ENCODE measurements at regions not wholly inside any gene's neighbourhood (a gene's known extent, or its start where the extent isn't known, plus 50 kb on each side); places are given as distances from the start of the nearest gene placed in this dataset.

GRCh38 chr6:12610862-12611261, 105.7 kb upstream of the PHACTR1 start:
- no peak for TF ChIP-seq CTCF (IDR thresholded peaks at IDR 0.05; ENCODE audit: extremely low read depth, missing control alignments)
- DNase-seq (ENCODE audit: low spot score): no peak

GRCh38 chr6:12613811-12614210, 102.8 kb upstream of the PHACTR1 start:
- DNase-seq (ENCODE audit: low spot score): no peak
- TF ChIP-seq CTCF (IDR thresholded peaks at IDR 0.05; ENCODE audit: extremely low read depth, missing control alignments): no peak

GRCh38 chr6:12614456-12614855, 102.1 kb upstream of the PHACTR1 start:
- DNase-seq (ENCODE audit: low spot score): no peak
- TF ChIP-seq CTCF (IDR thresholded peaks at IDR 0.05; ENCODE audit: extremely low read depth, missing control alignments): no peak

- TF ChIP-seq CTCF (IDR thresholded peaks at IDR 0.05; ENCODE audit: extremely low read depth, missing control alignments): no peak
- DNase-seq (ENCODE audit: low spot score): no peak
These were observed 98.3 kb upstream of the PHACTR1 start for GRCh38 chr6:12618296-12618695.

- TF ChIP-seq CTCF (IDR thresholded peaks at IDR 0.05; ENCODE audit: extremely low read depth, missing control alignments): no peak
- DNase-seq (ENCODE audit: low spot score): no peak
These were observed 94.8 kb upstream of the PHACTR1 start for GRCh38 chr6:12621754-12622153.

GRCh38 chr6:12622566-12622965, 94.0 kb upstream of the PHACTR1 start:
- DNase-seq (ENCODE audit: low spot score): no peak
- no peak for TF ChIP-seq CTCF (IDR thresholded peaks at IDR 0.05; ENCODE audit: extremely low read depth, missing control alignments)

GRCh38 chr6:12624142-12624837, 92.3 kb upstream of the PHACTR1 start:
- TF ChIP-seq CTCF (IDR thresholded peaks at IDR 0.05; ENCODE audit: extremely low read depth, missing control alignments): no peak
- DNase-seq (ENCODE audit: low spot score): no peak

Data from GM20000 (cell line).